ENCODE measurements at regions not wholly inside any gene's neighbourhood (a gene's known extent, or its start where the extent isn't known, plus 50 kb on each side); places are given as distances from the start of the nearest gene placed in this dataset.

DNA sequence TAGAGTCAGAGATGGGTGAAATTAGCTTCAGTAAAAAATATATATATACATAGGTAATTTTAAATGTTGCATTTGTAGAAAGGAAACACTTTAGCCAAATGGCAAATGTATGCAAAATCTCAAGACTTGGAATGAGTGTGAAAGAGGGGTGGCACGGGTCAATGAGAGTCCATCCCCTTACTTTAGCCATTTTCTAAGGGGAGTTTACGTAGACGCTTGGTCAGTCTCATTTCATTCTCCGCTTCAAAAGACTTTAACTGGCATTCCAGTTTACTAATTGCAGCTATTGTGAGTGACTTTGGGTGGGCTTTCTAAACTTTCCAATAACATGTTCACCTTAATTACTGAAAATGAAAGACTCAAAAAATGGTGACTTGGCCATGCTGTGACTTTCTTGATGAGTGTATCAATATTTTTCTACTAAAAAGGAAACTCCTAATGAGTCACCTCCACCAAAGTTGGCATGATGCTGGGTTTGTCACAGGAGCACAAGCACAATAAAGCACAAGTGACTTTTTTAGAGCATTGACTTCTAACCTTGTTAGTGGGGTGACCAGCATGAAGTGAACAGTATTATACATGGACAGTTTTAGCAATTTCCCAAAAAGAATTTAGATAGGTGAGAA, 356.0 kb upstream of the RASGEF1B start:
- Histone ChIP-seq H3K27me3 (no peaks in the 10 kb centered on the region), H3K27ac (no peak overlapping the region), H3K9me3 (no peaks in the 10 kb centered on the region), H3K4me1 (no peaks in the 10 kb centered on the region), H3K4me3 (no peak overlapping the region), H3K36me3 (ENCODE audit: low read depth, missing control alignments) (no peaks in the 10 kb centered on the region)
- TF ChIP-seq, protein P1, sequence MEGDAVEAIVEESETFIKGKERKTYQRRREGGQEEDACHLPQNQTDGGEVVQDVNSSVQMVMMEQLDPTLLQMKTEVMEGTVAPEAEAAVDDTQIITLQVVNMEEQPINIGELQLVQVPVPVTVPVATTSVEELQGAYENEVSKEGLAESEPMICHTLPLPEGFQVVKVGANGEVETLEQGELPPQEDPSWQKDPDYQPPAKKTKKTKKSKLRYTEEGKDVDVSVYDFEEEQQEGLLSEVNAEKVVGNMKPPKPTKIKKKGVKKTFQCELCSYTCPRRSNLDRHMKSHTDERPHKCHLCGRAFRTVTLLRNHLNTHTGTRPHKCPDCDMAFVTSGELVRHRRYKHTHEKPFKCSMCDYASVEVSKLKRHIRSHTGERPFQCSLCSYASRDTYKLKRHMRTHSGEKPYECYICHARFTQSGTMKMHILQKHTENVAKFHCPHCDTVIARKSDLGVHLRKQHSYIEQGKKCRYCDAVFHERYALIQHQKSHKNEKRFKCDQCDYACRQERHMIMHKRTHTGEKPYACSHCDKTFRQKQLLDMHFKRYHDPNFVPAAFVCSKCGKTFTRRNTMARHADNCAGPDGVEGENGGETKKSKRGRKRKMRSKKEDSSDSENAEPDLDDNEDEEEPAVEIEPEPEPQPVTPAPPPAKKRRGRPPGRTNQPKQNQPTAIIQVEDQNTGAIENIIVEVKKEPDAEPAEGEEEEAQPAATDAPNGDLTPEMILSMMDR (IDR thresholded peaks at IDR 0.05): no peak
- no peak for TF ChIP-seq POLR2A (IDR thresholded peaks at IDR 0.05)
- WGBS, 2 donors: 93 to 97% methylated on average over 4 of the region's 4 CpGs
- no peak for DNase-seq
- intact Hi-C loops (cut with DNase I; ENCODE audit: low total_unique reads): no loop called here

DNA sequence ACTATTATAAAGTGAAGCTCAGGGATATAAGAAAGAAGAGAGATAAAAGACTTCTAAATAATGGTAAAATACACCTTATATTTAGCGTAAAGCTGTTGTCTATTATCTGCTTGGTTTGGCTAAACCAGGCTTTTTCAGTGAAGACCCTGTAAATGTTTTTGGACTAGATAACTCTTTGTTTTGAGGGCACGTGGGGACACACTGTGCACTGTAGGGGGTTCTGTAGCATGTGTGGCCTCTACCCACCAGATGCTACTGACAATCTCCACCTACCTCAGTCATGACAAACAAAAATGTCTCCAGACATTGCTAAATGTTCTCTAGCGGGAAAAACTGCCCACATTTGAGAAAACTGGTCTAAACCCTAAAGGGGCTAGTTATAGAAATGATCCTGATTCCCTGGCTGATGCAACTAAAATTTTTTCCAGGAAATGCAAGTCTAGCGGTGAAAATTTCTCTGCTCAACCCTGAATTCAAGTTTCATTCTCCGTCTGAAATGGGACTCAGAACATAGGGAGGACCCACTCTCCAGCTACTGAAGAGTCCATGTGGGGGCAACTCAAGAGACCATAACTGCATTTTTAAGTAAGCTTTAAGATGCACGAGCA, 355.2 kb upstream of the RASGEF1B start:
- Histone ChIP-seq H3K4me3 (no peak overlapping the region), H3K9me3 (no peaks in the 10 kb centered on the region), H3K36me3 (ENCODE audit: low read depth, missing control alignments) (no peaks in the 10 kb centered on the region), H3K27me3 (no peaks in the 10 kb centered on the region), H3K27ac (no peak overlapping the region), H3K4me1 (no peaks in the 10 kb centered on the region)
- intact Hi-C loops (cut with DNase I; ENCODE audit: low total_unique reads): no loop called here
- whole genome bisulfite sequencing, 2 donors: 82 to 83% methylated on average over 6 of the region's 6 CpGs
- DNase-seq: no peak
- TF ChIP-seq, protein P1 (IDR thresholded peaks at IDR 0.05): no peak
- no peak for TF ChIP-seq POLR2A (IDR thresholded peaks at IDR 0.05)

DNA sequence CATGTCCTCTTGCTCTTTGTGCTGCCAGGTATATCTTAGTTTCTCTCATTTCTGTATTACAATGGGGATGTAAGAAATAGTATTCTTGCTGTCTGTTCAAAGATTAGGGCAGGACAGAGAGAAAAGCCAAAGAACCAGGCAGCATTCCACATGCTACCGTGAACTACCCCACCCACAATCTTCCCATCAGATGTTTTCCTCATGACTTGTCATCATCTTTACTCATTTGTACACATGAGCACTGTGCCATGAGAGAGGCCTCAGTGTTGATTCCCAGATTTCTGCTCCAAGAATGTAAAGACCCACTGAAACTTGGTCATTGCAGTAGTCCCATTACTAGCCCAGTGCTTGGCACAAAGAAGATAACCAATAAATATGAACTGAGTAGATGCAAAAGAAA, 354.6 kb upstream of the RASGEF1B start:
- Histone ChIP-seq H3K27me3 (no peaks in the 10 kb centered on the region), H3K4me1 (no peaks in the 10 kb centered on the region), H3K36me3 (ENCODE audit: low read depth, missing control alignments) (no peaks in the 10 kb centered on the region), H3K4me3 (no peak overlapping the region), H3K9me3 (no peaks in the 10 kb centered on the region), H3K27ac (no peak overlapping the region)
- WGBS, 2 donors: 86% methylated on average over 1 of the region's 1 CpG
- DNase-seq: no peak
- no peak for TF ChIP-seq POLR2A (IDR thresholded peaks at IDR 0.05)
- TF ChIP-seq, protein P1 (IDR thresholded peaks at IDR 0.05): no peak
- intact Hi-C loops (cut with DNase I; ENCODE audit: low total_unique reads): no loop called here

DNA sequence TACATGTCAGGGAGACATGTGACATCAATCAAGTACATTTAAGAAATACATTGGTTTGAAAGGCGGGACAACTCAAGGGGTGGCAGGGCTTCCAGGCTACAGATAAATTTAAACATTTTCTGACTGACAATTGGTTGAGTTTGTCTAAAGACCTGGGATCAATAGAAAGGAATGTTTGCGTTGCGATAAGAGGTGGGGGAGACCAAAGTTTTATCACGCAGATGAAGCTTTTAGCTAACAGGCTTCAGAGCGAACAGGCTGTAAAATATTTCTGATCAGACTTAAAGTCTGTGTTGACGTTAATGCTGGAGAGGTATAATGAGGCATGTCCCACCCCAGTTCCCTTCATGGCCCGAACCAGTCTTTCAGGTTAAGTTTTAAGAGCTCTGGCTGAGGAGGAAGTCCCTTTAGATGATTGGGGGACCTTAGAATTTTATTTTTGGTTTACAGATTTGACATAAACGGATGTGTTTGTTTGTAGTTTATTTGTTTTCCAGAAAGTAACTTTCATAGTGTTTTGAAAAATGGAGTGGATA, 346.7 kb upstream of the RASGEF1B start:
- intact Hi-C loops (cut with DNase I; ENCODE audit: low total_unique reads): no loop called here
- no peaks in the 10 kb centered on the region for H3K4me1 ChIP-seq
- 63 to 65% methylated on average over 8 of the region's 8 CpGs for WGBS, 2 donors
- no peak for TF ChIP-seq POLR2A (IDR thresholded peaks at IDR 0.05)
- TF ChIP-seq, protein P1 (IDR thresholded peaks at IDR 0.05): no peak
- H3K27ac ChIP-seq: no peak overlapping the region
- H3K4me3 ChIP-seq: no peak overlapping the region
- H3K36me3 ChIP-seq (ENCODE audit: low read depth, missing control alignments): no peaks in the 10 kb centered on the region
- no peaks in the 10 kb centered on the region for H3K9me3 ChIP-seq
- no peaks in the 10 kb centered on the region for H3K27me3 ChIP-seq
- no peak for DNase-seq
